ENCODE measurements at regions not wholly inside any gene's neighbourhood (a gene's known extent, or its start where the extent isn't known, plus 50 kb on each side); places are given as distances from the start of the nearest gene placed in this dataset.
"Not testable (repeated sequence)": the region's sequence is repeated elsewhere in the genome, so short reads cannot be mapped to it uniquely, and the experiment has no call there.

DNA sequence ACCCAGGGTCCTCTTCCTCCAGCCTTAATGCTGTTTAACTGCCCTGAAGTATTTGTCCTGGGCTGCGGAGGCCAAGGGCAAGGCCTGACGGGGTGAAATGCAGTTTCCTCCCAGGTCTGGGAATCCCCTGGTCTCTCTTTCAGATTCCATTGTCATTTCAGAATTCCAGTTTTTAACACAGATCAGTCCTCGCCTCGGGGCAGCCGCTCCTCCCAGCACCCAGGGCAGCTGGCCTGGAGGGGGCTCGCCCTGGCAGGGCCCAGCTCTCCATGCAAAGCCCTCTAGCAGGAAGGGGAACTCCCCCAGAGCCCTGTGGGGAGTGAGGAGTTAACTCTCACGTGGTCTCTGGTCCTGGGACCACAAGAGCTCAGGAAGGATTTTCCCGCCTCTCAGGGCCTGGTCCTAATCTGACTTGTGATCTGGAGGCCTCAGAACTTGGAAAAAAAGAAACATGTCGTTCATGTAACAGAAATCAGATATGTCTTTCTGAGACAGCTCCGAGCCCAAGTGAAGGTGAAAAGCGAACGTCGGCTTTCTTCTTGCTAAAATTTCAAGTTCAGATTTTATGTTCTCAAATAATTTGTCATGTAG, 265.6 kb upstream of the SFSWAP start:
- Histone ChIP-seq H3K27ac (no peak overlapping the region), H3K4me1 (no peaks in the 10 kb centered on the region), H3K4me3 (no peak overlapping the region), H3K36me3 (no peaks in the 10 kb centered on the region), H3K27me3 (no peaks in the 10 kb centered on the region), H3K9me3 (peaks cover 0 to 2% (median 0%) of the 10 kb centered on the region in 4 donors)
- TF ChIP-seq POLR2A (IDR thresholded peaks at IDR 0.05) (no peak), CTCF (IDR thresholded peaks at IDR 0.05) (no peak)
- no peak for DNase-seq

- no peak for TF ChIP-seq CTCF (IDR thresholded peaks at IDR 0.05)
- TF ChIP-seq POLR2A (IDR thresholded peaks at IDR 0.05): no peak
- peaks cover 0 to 2% (median 0%) of the 10 kb centered on the region in 4 donors for H3K9me3 ChIP-seq
- DNase-seq: no peak
- no peaks in the 10 kb centered on the region for H3K4me1 ChIP-seq
- no peaks in the 10 kb centered on the region for H3K36me3 ChIP-seq
- H3K4me3 ChIP-seq: no peak overlapping the region
- no peak overlapping the region for H3K27ac ChIP-seq
- H3K27me3 ChIP-seq: no peaks in the 10 kb centered on the region
These were observed 265.1 kb upstream of the SFSWAP start for GRCh38 chr12:131445795-131446194.

DNA sequence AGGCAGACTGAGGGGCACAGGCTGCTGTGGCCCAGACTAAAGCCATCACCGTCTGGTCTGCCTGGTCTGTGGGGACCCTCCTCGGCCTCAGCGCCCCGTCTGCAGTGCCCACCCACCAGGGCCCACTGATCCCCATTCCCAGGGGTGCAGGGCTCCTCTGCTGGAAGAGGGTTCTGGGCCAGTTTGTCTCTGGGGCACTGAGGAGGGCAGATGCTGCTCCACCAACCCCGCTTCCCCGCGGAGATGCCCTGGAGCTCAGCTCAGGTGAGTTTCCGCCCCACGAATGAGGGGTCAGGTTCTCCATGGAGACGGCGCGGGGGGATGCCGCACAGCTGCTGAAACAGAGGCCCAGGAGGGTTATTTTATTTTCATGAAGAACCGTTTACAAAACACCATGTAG, 263.3 kb upstream of the SFSWAP start:
- H3K27me3 ChIP-seq, H3K9me3 ChIP-seq, H3K4me1 ChIP-seq, H3K36me3 ChIP-seq, H3K27ac ChIP-seq, H3K4me3 ChIP-seq, DNase-seq: not testable (repeated sequence)

DNA sequence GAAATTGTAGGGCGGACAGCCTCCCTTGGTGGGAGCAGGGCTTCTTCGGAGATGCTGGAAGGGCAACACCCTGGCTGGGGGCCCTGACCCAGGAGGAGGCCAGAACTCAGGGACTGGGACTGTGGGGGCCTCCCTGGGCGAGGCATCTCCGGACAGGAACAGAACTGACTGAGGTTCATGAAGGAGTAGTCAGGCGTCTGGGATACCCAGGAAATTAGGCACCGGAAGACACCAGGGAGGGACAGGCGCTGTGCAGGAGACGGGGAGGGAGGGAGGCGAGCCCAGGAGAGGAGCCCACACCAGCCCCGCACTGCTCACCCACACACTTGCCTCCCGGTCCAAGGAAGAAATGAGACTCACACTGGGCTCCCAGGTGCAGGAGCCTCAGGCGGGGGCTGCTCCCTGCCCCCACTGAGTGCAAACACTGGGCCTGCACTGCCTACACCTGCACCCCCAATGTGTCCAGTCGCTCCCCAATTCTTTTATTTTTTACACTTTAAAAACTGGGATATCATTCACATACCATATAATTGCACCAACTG, 262.6 kb upstream of the SFSWAP start:
- no peak overlapping the region for H3K27ac ChIP-seq
- no peak for TF ChIP-seq POLR2A (IDR thresholded peaks at IDR 0.05)
- TF ChIP-seq CTCF (IDR thresholded peaks at IDR 0.05): no peak
- DNase-seq: no peak

DNA sequence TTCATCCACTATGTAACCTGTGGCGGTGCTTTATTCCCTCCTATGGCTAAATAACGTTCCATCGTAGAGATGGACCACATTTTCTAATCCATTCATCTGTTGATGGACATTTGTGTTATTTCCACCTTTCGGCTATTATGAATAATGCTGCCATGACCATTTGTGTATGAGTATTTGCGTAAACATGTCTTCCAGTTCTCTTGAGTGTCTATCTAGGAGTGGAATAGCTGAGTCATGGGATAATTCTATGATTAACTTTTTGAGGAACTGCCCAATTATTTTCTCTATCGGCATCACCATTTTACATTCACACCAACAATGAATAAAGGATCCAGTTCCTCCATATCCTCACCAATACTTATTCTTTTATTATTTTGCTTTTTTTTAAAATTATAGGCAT, 261.9 kb upstream of the SFSWAP start:
- Histone ChIP-seq H3K4me3 (no peak overlapping the region), H3K9me3 (peaks cover 0 to 2% (median 0%) of the 10 kb centered on the region in 4 donors), H3K27ac (no peak overlapping the region), H3K36me3 (no peaks in the 10 kb centered on the region), H3K4me1 (no peaks in the 10 kb centered on the region), H3K27me3 (no peaks in the 10 kb centered on the region)
- no peak for TF ChIP-seq CTCF (IDR thresholded peaks at IDR 0.05)
- no peak for TF ChIP-seq POLR2A (IDR thresholded peaks at IDR 0.05)
- DNase-seq: no peak

More for the DNA sequence above, 262.6 kb upstream of the SFSWAP start:
- Histone ChIP-seq H3K27me3 (no peaks in the 10 kb centered on the region), H3K4me1 (no peaks in the 10 kb centered on the region), H3K4me3 (no peak overlapping the region), H3K36me3 (no peaks in the 10 kb centered on the region), H3K9me3 (peaks cover 0 to 2% (median 0%) of the 10 kb centered on the region in 4 donors)

DNA sequence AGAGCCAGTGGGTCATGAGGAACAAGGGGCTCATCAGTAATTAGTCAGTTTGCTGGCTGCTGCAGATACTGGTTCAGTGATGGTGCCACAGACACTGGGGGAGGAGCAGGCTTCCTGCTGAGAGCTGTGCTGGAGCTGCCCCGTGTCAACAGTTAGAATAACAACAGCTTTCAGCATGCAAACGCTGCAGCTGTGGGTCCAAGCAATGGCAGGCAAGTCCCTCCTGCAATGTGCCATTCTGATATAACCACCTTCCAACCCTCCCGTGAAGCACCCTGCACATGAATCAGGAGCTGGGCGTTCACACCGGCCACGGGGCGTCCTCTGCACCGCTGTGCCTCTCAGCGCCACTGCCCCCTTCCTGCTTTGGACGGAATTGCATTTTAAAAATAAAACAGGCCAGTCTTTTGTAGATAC, 258.4 kb upstream of the SFSWAP start:
- DNase-seq: peak in 2 of 3 donors; percentile 44 to 47
- TF ChIP-seq CTCF (IDR thresholded peaks at IDR 0.05) (peak in 4 of 6 experiments; percentile 22 to 60 (median 54)), POLR2A (IDR thresholded peaks at IDR 0.05) (no peak)

More for the DNA sequence above, 258.4 kb upstream of the SFSWAP start:
- Histone ChIP-seq H3K9me3 (peaks cover 0 to 2% (median 0%) of the 10 kb centered on the region in 4 donors), H3K27me3 (no peaks in the 10 kb centered on the region), H3K27ac (no peak overlapping the region), H3K4me3 (no peak overlapping the region), H3K4me1 (no peaks in the 10 kb centered on the region), H3K36me3 (no peaks in the 10 kb centered on the region)
